ENCODE measurements at regions not wholly inside any gene's neighbourhood (a gene's known extent, or its start where the extent isn't known, plus 50 kb on each side); places are given as distances from the start of the nearest gene placed in this dataset.
A peak's percentile ranks its signal among the peaks of the same experiment; 100 is the strongest.

GRCh38 chr10:4196183-4196582, 411.2 kb upstream of the KLF6 start:
- Histone ChIP-seq H3K36me3 (ENCODE audit: control insufficient read depth, insufficient read depth, low read length) (no peaks in the 10 kb centered on the region), H3K27me3 (ENCODE audit: control insufficient read depth, insufficient read depth, low read length) (no peaks in the 10 kb centered on the region), H3K4me3 (ENCODE audit: low read depth, low read length) (no peak overlapping the region)
- TF ChIP-seq, protein P1, sequence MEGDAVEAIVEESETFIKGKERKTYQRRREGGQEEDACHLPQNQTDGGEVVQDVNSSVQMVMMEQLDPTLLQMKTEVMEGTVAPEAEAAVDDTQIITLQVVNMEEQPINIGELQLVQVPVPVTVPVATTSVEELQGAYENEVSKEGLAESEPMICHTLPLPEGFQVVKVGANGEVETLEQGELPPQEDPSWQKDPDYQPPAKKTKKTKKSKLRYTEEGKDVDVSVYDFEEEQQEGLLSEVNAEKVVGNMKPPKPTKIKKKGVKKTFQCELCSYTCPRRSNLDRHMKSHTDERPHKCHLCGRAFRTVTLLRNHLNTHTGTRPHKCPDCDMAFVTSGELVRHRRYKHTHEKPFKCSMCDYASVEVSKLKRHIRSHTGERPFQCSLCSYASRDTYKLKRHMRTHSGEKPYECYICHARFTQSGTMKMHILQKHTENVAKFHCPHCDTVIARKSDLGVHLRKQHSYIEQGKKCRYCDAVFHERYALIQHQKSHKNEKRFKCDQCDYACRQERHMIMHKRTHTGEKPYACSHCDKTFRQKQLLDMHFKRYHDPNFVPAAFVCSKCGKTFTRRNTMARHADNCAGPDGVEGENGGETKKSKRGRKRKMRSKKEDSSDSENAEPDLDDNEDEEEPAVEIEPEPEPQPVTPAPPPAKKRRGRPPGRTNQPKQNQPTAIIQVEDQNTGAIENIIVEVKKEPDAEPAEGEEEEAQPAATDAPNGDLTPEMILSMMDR (IDR thresholded peaks at IDR 0.05; ENCODE audit: insufficient read depth, low read length, severe bottlenecking) = no peak
- no peak for FAIRE-seq
- DNase-seq (ENCODE audit: low read depth) = no peak

GRCh38 chr10:4195213-4195612, 410.2 kb upstream of the KLF6 start:
- no peaks in the 10 kb centered on the region for H3K36me3 ChIP-seq (ENCODE audit: control insufficient read depth, insufficient read depth, low read length)
- TF ChIP-seq, protein P1 (IDR thresholded peaks at IDR 0.05; ENCODE audit: insufficient read depth, low read length, severe bottlenecking) = no peak
- no peak for FAIRE-seq
- peak; percentile 78 for DNase-seq (ENCODE audit: low read depth)
- H3K27me3 ChIP-seq (ENCODE audit: control insufficient read depth, insufficient read depth, low read length) = no peaks in the 10 kb centered on the region
- no peak overlapping the region for H3K4me3 ChIP-seq (ENCODE audit: low read depth, low read length)

GRCh38 chr10:4194231-4194630, 409.2 kb upstream of the KLF6 start:
- FAIRE-seq = no peak
- Histone ChIP-seq H3K4me3 (ENCODE audit: low read depth, low read length) (no peak overlapping the region), H3K27me3 (ENCODE audit: control insufficient read depth, insufficient read depth, low read length) (no peaks in the 10 kb centered on the region), H3K36me3 (ENCODE audit: control insufficient read depth, insufficient read depth, low read length) (no peaks in the 10 kb centered on the region)
- DNase-seq (ENCODE audit: low read depth) = peak; percentile 83
- TF ChIP-seq, protein P1 (IDR thresholded peaks at IDR 0.05; ENCODE audit: insufficient read depth, low read length, severe bottlenecking) = no peak

DNA sequence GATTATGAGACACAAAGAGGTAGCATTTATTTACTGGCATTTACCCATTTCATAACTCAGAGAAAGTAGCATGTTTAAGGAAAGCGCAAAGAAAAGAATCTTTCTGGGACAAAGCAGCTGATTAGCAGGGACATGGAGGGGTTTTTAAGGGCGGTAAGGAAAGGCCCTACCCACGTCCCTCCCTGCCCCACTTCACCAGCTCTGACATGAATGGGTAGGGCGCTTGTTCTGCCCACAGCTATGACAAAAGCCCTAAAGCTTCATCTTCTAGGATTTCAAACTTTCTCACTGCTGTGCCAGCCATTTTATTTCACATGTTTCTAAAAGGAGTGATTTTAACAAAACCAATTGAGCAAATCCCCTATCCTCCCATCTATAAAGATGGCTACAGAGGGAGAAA, 406.9 kb upstream of the KLF6 start:
- Histone ChIP-seq H3K36me3 (ENCODE audit: control insufficient read depth, insufficient read depth, low read length) (no peaks in the 10 kb centered on the region), H3K27me3 (ENCODE audit: control insufficient read depth, insufficient read depth, low read length) (no peaks in the 10 kb centered on the region)
- TF ChIP-seq, protein P1 (IDR thresholded peaks at IDR 0.05; ENCODE audit: insufficient read depth, low read length, severe bottlenecking) = no peak

GRCh38 chr10:4191354-4191753, 406.3 kb upstream of the KLF6 start:
- H3K36me3 ChIP-seq (ENCODE audit: control insufficient read depth, insufficient read depth, low read length) = no peaks in the 10 kb centered on the region
- no peaks in the 10 kb centered on the region for H3K27me3 ChIP-seq (ENCODE audit: control insufficient read depth, insufficient read depth, low read length)
- peak; percentile 91 for DNase-seq (ENCODE audit: low read depth)
- H3K4me3 ChIP-seq (ENCODE audit: low read depth, low read length) = no peak overlapping the region
- TF ChIP-seq, protein P1 (IDR thresholded peaks at IDR 0.05; ENCODE audit: insufficient read depth, low read length, severe bottlenecking) = no peak
- no peak for FAIRE-seq

More for the DNA sequence above, 406.9 kb upstream of the KLF6 start:
- DNase-seq (ENCODE audit: low read depth) = peak; percentile 46
- no peak overlapping the region for H3K4me3 ChIP-seq (ENCODE audit: low read depth, low read length)
- FAIRE-seq = no peak

- H3K4me3 ChIP-seq (ENCODE audit: low read depth, low read length) = no peak overlapping the region
- FAIRE-seq (no peak), DNase-seq (ENCODE audit: low read depth) (peak; percentile 17)
- TF ChIP-seq, protein P1 (IDR thresholded peaks at IDR 0.05; ENCODE audit: insufficient read depth, low read length, severe bottlenecking) = no peak
- H3K27me3 ChIP-seq (ENCODE audit: control insufficient read depth, insufficient read depth, low read length) = no peaks in the 10 kb centered on the region
- H3K36me3 ChIP-seq (ENCODE audit: control insufficient read depth, insufficient read depth, low read length) = no peaks in the 10 kb centered on the region
Measured at GRCh38 chr10:4190876-4191275, 405.9 kb upstream of the KLF6 start.

All from bronchial epithelial cell (primary cell).